Sciatic nerve (tissue), 2 donors: ENCODE measurements at regions not wholly inside any gene's neighbourhood (a gene's known extent, or its start where the extent isn't known, plus 50 kb on each side); places are given as distances from the start of the nearest gene placed in this dataset.
"Not testable (repeated sequence)": the region's sequence is repeated elsewhere in the genome, so short reads cannot be mapped to it uniquely, and the experiment has no call there.

Experiments used
- ATAC-seq: fragments of 200-7000 bp; cut with Tn5 transposase; one replicate; pipeline ENCODE4 v1.9.1; 2020; ENCODE audit warnings: mild to moderate bottlenecking, moderate library complexity
- DNase-seq: peaks from one replicate; pipeline ENCODE4 v3.0.0-alpha.2; 2020; ENCODE audit warnings: low spot score
- intact Hi-C: fragments of 100-400 bp; cut with DNase I; formaldehyde crosslinking; loops from one replicate; pipeline ENCODE4 v1.14.2; 2022
- donor health status: DM: no; HTN: no; CAD: no.
- donor health status: DM: no; HTN: no; CAD: no.

DNA sequence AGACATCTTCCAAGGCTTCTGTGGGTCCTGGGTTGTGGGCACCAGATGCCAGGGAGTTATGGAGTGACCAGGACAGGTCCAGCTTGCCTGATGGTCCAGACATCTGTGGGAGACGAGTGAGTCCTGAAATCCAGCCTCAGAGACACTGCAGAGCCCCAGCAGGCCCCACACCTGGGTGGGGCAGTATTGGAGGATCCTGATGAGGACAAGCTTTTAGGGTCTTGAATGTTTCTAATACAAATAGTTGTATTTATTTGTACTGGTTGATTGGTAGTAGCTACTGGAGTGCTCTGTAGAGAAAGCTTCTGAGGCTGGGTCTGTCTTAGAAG, 67.5 kb upstream of the PRR23C start:
- ATAC-seq (no peak), DNase-seq (no peak)
- intact Hi-C loops: no loop called here

DNA sequence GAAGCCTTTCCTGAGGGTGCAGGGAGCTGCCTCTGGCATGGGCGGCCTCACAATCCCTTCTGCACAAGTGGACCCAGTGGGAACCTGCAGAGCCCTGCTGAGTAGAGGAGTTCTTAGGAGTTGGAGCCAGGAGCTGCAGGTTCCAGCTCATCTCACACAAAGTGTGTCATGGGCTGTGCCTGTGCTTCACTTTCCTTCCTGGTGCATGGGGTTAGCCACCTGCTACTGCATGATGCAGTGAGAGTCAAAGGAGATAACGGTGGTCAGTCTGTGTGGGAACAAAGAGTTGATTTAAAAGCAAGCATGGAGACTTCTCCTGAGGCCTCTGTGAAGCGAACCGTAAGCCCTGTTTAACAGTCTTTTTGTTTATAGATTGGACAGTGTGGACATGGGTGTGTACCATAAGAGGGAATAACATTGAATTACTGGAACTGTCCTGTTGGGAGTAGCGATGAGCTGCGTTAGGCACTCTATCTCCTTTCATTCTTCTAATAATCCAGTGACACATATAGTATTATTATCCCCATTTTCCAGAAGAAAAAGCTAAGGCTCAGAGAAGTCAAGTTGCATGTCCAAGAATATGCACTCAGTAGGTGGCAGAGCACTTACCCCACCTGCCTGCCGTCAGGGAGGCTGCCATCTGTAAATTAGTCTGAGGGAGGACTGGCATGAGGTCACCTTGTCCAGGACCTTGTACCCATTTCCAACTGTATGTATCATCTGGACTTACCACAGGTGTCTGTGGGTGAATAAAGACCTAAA, 68.7 kb upstream of the PRR23C start:
- ATAC-seq: peak; percentile 19
- DNase-seq: no peak
- intact Hi-C loops: no loop called here

DNA sequence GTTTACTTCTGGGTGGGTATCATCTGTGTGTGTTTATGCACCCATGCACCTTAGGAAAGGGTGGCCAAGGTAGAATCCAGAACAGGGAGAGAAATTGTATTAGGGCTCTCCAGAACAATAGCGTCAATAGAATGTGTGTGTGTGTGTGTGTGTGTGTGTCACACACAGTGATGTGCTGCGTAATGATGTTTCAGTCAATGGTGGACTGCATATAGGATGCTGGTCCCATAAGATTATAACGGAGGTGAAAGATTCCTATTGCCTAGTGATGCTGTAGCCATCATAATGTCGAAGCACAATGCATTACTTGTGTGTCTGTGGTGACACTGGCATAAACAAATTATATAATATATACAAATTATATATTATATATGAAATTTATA, 69.3 kb upstream of the PRR23C start:
- no peak for DNase-seq
- intact Hi-C loops: no loop called here
- peak; percentile 20 for ATAC-seq

DNA sequence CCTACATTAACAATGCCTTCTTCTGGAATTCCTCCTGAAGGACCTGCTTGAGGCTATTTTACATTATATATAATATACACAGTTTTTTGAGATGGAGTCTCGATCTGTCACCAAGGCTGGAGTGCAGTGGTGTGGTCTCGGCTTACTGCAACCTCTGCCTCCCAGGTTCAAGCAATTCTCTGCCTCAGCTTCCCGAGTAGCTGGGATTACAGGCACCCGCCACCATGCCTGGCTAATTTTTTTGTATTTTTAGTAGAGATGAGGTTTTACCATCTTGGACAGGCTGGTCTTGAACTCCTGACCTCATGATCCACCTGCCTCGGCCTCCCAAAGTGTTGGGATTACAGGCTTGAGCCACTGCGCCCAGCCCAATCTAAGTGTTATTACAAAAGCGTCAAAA, 71.9 kb upstream of the PRR23C start:
- intact Hi-C loops, ATAC-seq, DNase-seq: not testable (repeated sequence)

DNA sequence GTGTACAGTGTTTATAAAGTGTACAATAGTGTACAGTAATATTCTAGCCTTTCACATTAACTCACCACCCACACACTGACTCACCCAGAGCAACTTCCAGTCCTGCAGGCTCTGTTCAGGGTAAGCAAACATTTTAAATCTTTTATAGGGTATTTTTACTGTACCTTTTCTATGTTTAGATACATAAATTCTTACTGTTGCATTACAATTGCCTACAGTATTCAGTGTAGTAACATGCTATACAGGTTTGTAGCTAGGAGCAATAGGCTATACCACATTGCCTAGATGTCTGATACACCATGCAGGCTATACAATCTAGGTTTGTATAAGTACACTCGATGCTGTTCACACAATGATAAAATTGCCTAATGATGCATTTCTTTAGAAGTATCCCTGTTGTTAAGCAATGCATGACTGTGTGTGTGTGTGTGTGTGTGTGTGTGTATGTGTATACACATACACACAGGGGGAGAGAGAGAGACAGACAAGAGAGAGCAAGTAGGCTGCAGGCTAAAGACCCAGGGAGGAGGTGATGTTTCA, 72.5 kb upstream of the PRR23C start:
- DNase-seq: no peak
- ATAC-seq: no peak
- intact Hi-C loops: no loop called here

GRCh38 chr3:139117883-139118760, 73.4 kb upstream of the PRR23C start:
- DNase-seq (no peak), ATAC-seq (no peak)

GRCh38 chr3:139118835-139119234, 74.1 kb upstream of the PRR23C start:
- intact Hi-C loops: no loop called here

More at GRCh38 chr3:139117883-139118760, 73.4 kb upstream of the PRR23C start:
- intact Hi-C loops: no loop called here

DNA sequence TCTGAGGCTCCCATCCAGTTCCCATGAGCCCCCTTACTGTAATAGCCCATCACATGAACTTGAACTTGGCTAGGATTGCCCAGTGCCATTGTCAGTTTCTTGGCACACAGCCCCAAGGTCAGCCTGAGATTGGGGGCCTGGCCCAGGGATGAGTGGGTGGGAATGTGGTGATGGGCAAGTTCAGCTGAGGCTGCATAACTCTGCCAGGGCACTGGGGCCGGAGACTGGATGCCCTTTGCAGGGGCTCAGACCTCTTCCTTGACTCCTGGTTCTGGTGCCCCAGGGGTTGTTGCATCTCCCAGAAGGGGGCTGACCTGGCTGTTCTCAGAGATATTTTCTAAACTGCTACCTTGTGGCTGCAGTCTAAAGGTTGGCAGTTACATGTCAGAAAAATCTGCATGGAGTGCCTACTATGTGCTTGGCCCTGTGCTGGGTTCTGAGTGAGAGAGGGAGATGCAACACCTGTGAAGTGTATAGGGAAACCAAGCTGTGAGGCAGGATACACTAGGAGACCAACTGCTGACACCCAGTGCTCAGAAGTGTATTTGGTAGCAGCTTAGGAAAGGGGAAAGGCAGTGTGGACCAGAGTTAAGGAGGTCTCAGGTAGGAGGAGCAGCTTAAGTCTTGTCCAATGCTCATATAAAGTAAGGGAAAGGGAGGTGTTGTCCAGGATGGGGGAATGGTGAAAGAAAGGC, 74.8 kb upstream of the PRR23C start:
- ATAC-seq (no peak), DNase-seq (no peak)
- intact Hi-C loops: no loop called here

More at GRCh38 chr3:139118835-139119234, 74.1 kb upstream of the PRR23C start:
- ATAC-seq (no peak), DNase-seq (no peak)

DNA sequence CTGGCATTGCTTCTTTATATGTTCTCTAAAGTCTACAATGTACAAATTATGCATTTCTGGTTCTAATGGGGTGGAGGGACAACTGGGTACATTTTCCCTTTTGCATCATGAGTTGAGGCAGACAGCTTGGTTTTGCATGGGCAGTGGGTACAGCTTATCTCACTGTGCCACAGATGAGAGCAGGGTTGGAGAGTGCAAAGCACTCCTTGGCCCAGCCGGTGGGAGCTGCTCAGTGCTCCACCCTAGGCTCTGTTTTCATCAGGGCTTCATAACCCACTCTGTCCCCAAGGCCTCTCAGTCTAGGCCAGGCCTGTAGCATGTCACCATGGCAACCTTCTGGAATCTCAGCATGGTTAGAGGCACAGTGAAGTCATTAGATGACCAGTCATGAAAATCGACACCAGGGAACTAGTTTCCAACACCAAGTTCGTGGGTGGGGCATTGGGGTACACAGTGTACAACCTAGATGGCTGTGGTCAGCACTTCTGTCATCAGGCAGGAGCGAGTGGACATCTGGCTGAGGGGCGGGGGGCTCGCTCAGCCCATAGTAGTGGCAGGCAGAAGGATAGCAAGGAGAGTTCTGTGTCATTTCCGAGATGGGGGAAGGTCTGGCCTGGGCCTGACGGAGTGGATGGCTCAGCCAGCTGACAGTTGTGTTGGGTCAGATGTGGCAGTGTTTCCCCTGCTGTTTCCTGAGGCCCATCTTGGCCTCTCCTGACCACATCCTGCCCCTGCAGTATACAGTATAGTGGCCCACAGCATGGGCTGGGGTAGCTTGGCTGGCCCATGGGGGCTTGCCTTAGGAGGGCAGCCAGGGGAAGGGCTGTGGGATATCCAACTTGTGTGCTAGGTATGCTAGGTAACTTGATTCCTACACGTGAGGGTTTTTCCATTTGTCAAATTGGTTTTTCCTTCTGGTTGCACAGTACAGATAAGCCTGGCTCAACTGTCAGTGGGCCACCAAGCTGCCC, 75.7 kb upstream of the PRR23C start:
- ATAC-seq (peak; percentile 20), DNase-seq (no peak)
- intact Hi-C loops: no loop called here

GRCh38 chr3:139121513-139122220, 77.0 kb upstream of the PRR23C start:
- intact Hi-C loops: no loop called here
- ATAC-seq (peak; percentile 12), DNase-seq (no peak)

DNA sequence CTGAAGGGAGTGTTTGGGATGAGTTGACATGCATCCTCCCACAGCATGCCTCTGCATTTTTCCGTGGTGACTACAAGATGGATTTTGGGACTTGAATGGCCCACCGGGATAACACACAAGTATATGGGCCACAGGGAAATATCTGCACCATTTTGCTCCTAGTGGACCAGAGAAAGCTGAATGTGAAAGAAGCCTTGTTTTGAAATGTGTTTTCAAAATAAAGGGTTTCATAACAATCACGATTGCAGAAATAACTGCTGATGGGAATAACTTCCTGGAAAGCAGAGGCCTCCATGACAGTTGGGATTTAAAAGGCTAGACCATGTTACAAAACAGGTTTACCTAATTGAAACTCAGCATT, 77.5 kb upstream of the PRR23C start:
- intact Hi-C loops: no loop called here
- no peak for DNase-seq
- peak; percentile 47 for ATAC-seq

- intact Hi-C loops: no loop called here
- ATAC-seq (no peak), DNase-seq (no peak)
Observed at GRCh38 chr3:139122612-139123011, 77.9 kb upstream of the PRR23C start.

DNA sequence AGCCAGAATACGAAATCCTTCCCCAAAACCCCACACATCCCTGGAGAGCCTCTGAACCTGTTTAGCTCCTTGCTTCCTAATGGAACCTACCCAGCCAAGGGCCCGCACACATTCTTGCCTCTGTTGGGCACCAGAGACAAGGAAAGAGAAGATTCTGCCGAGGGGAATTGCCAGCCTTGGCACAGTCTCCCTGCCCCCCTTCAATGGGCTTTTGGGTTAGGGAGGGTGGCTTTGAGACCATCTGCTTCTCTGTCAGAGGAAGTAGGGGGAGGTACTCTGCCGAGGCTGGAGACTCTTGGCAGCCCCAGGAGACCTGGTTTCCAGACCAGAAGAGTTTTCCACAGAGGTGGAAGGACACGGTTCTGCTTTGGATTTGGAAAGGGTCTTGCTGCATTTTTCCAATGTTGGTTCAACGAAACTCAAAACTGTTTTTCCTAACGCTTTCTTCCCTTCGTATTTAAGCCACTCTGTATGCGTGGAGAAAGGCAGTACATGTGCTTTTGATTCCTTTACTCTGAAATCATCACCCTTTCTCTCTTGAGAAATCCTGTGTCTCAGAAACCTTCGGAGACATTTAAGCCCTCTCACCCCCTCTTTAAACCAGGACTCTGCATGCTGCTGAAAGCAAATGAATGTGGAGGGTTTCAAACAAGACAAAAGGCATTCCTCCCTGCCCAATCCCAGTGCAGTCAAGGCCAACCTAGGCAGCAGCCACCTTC, 78.8 kb upstream of the PRR23C start:
- no peak for DNase-seq
- ATAC-seq: no peak
- intact Hi-C loops: no loop called here

DNA sequence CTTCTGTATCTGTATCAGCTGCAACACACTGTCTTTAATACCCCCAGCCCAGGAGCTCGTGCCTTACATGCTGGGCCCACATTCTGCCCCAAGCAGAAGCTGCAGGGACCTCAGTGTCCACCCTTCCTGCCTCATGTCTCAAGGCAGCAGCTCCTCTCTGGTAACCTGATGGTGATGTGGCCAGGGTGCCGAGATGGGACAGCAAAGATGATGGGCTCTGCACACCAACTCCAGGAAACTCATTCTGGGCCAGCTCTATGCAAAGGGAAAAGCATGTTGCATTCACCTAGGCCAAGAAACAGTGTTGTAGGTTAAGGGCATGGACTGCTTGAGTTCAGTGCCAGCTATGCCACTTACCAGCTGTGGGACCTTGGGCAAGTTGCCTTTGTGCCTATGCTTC, 79.5 kb upstream of the PRR23C start:
- intact Hi-C loops: no loop called here
- DNase-seq: no peak

DNA sequence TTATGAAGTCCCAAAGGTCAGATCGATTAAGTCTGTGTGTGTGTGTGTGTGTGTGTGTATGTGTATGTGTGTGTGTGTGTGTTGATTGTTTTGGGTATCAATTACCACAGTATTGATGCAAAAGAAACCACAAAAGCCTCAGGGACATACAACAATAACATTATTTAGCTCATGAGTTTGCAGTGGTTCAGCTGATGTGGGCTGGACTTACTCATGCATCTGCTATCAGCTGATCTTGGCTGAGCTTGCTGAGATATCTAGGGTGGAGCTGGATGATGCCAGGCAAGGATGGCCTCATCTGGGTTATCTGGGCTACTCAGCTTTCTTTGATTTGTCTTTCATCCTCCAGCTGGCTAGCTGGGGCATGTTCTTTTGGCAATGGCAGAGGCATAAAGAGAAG, 82.4 kb upstream of the PRR23C start:
- no peak for ATAC-seq
- intact Hi-C loops: no loop called here

More for the DNA sequence above, 79.5 kb upstream of the PRR23C start:
- no peak for ATAC-seq

DNA sequence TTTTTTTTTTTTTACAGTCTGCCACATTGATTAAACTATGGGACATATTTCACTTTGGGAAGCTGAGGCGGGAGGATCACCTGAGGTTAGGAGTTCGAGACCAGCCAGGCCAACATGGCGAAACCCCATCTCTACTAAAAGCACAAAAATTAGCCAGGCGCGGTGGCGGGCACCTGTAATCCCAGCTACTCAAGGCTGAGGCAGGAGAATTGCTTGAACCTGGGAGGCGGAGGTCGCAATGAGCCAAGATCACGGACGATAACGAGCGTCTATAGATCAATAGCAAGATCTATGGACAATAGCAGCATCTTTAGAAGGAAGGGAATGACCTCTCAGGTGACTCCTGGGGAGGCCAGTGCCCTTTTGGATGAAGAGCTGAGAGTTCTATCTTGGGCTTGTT, 82.9 kb upstream of the PRR23C start:
- intact Hi-C loops, ATAC-seq: not testable (repeated sequence)

More for the DNA sequence above, 82.4 kb upstream of the PRR23C start:
- DNase-seq: no peak

GRCh38 chr3:139128803-139129202, 84.1 kb upstream of the PRR23C start:
- ATAC-seq: no peak
- DNase-seq: no peak
- intact Hi-C loops: no loop called here

More for the DNA sequence above, 82.9 kb upstream of the PRR23C start:
- DNase-seq: not testable (repeated sequence)
